Stimulated activated CD4-positive, alpha-beta T cell treated with anti-CD3 and anti-CD28 coated beads, TNF-alpha, amount 100 ng/mL, for 1 hour (primary cell): ENCODE measurements at regions not wholly inside any gene's neighbourhood (a gene's known extent, or its start where the extent isn't known, plus 50 kb on each side); places are given as distances from the start of the nearest gene placed in this dataset.
"Not testable (repeated sequence)": the region's sequence is repeated elsewhere in the genome, so short reads cannot be mapped to it uniquely, and the experiment has no call there.

ENCODE experiments used
- DNase-seq, 3 donors: peaks; one replicate each; pipeline ENCODE4 v3.0.0-alpha.2; 2020; ENCODE audit warnings: low read depth in 3 of 3, low spot score in 1 of 3

- no peak for DNase-seq
Measured at GRCh38 chr6:154598399-154598798, 87.9 kb upstream of the CNKSR3 start.

- no peak for DNase-seq
Measured at GRCh38 chr6:154602296-154602695, 91.8 kb upstream of the CNKSR3 start.

GRCh38 chr6:154602708-154603107, 92.2 kb upstream of the CNKSR3 start:
- no peak for DNase-seq

- no peak for DNase-seq
Measured at GRCh38 chr6:154604119-154604518, 93.6 kb upstream of the CNKSR3 start.

- no peak for DNase-seq
Measured at GRCh38 chr6:154605178-154605881, 94.8 kb upstream of the CNKSR3 start.

GRCh38 chr6:154605882-154606370, 95.4 kb upstream of the CNKSR3 start:
- no peak for DNase-seq

GRCh38 chr6:154606457-154606856, 96.0 kb upstream of the CNKSR3 start:
- peak; percentile 17 to 71 (median 29) for DNase-seq

GRCh38 chr6:154606860-154607259, 96.4 kb upstream of the CNKSR3 start:
- DNase-seq, result no peak

- DNase-seq, result no peak
Measured at GRCh38 chr6:154611241-154611640, 100.8 kb upstream of the CNKSR3 start.

GRCh38 chr6:154611847-154612246, 101.4 kb upstream of the CNKSR3 start:
- no peak for DNase-seq

GRCh38 chr6:154613137-154613676, 102.7 kb upstream of the CNKSR3 start:
- DNase-seq, result no peak

- DNase-seq, result no peak
Measured at GRCh38 chr6:154614101-154614500, 103.6 kb upstream of the CNKSR3 start.

GRCh38 chr6:154614641-154615040, 104.2 kb upstream of the CNKSR3 start:
- DNase-seq, result no peak

GRCh38 chr6:154615483-154616025, 105.1 kb upstream of the CNKSR3 start:
- no peak for DNase-seq

- DNase-seq, result no peak
Measured at GRCh38 chr6:154617175-154617574, 106.7 kb upstream of the CNKSR3 start.

GRCh38 chr6:154619146-154619545, 108.7 kb upstream of the CNKSR3 start:
- no peak for DNase-seq

GRCh38 chr6:154621686-154622085, 111.2 kb upstream of the CNKSR3 start:
- no peak for DNase-seq

- DNase-seq, result no peak
Measured at GRCh38 chr6:154622618-154623336, 110.4 kb upstream of the SCAF8 start.

- DNase-seq, result no peak
Measured at GRCh38 chr6:154623391-154623790, 109.8 kb upstream of the SCAF8 start.

- no peak for DNase-seq
Measured at GRCh38 chr6:154624038-154624599, 109.1 kb upstream of the SCAF8 start.

GRCh38 chr6:154624727-154625126, 108.5 kb upstream of the SCAF8 start:
- DNase-seq, result not testable (repeated sequence)

GRCh38 chr6:154625721-154626120, 107.5 kb upstream of the SCAF8 start:
- no peak for DNase-seq
